NCI-H446 treated with DMSO at 0.1 percent for 48 hours (cell line): ENCODE measurements at regions not wholly inside any gene's neighbourhood (a gene's known extent, or its start where the extent isn't known, plus 50 kb on each side); places are given as distances from the start of the nearest gene placed in this dataset.

ENCODE experiments used
- DNase-seq: peaks from one replicate; lab custom pipeline; 2025; lab: John Stamatoyannopoulos, UW

DNA sequence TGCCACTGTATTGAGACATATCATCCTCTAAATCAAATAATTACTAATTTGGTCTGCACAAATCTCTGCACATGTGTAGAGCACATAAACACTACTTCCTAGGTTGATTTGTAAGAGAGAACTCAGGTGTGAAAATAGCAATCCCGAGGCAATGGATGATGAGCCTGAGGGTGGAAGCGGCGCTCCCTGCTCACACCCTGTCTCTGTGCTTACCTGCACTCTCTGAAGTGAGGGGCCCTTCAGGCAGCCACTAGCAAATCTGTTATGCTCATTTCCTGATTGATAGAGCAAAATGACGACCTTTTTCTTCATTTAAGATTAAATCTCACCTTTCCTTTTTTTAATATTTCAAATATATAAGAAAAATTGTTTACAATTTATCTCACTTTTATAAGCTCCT lies 1995.7 kb upstream of the AGA start:
- no peak for DNase-seq

- DNase-seq: no peak
These were observed 1999.4 kb upstream of the AGA start for GRCh38 chr4:179441596-179441995.

DNA sequence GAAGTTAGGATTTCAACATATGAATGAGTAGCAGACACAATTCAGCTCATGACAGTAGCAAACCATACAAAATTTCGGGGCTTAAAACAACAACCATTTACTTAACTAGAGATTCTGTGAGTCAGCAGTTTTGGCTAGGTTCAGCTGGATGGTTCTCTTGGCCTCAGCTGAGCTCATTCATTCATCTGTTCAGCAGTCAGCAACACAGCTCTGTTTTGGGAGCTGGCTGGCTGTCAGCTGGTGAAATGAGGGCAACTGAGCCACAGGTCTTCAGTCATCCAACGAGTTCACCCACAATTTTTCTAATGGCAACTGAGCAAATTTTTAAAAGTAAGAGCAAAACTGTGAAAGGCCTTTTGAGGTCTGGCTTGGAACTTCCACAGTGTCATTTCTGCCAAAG lies 2005.1 kb upstream of the AGA start:
- DNase-seq: no peak

DNA sequence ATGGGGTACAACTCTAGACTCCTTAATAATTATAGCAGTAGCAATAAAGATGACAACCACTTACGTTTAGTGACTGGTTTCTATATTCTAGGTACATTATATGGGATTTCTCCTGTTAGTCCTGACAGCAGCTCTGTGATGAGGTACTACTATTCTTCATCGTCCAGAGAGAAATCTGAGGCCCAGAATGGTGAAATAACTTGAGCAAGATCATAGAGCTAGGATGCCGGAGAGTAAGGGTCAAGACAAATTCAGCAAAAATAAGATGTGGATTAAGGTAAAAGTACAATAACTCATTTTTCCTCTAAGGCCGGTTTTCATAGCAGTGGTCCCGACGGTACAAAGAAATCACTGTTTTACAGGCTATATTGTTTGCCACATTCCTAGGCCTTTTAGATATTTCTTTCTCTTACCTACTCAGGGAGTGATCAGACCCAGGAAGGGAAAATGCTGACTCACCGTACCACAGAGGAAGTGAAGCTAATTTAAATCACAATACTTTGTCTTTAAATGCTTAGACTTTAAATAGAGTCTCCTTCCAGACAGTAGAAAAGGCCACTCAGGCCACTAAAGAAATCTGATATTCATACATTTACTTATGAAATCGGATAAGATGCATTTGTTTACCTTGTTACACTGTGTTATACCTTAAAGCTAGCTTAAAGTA lies 2023.0 kb upstream of the AGA start:
- DNase-seq: no peak

DNA sequence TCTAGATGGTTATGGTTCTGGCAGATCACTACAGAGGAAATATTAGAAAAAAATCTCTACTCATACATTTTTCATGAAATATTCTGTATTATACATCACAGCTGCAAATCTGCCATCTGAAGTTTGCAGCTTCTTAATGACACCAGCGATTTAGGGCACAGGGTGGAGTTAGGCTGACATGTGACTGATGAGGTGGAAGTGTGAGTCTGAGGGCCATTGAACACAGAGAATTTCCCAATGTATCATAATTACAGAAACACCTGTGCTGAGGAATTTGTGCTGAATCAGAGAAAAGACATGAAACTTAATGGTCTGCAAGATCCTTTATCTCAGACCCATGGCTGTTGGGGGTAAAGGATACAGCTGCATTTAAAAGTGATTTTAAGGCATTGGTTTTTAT lies 2025.6 kb upstream of the AGA start:
- no peak for DNase-seq

GRCh38 chr4:179472164-179472563 lies 2029.9 kb upstream of the AGA start:
- DNase-seq: no peak

GRCh38 chr4:179478608-179479007 lies 2036.4 kb upstream of the AGA start:
- no peak for DNase-seq

GRCh38 chr4:179485781-179486180 lies 2043.5 kb upstream of the AGA start:
- DNase-seq: no peak

DNA sequence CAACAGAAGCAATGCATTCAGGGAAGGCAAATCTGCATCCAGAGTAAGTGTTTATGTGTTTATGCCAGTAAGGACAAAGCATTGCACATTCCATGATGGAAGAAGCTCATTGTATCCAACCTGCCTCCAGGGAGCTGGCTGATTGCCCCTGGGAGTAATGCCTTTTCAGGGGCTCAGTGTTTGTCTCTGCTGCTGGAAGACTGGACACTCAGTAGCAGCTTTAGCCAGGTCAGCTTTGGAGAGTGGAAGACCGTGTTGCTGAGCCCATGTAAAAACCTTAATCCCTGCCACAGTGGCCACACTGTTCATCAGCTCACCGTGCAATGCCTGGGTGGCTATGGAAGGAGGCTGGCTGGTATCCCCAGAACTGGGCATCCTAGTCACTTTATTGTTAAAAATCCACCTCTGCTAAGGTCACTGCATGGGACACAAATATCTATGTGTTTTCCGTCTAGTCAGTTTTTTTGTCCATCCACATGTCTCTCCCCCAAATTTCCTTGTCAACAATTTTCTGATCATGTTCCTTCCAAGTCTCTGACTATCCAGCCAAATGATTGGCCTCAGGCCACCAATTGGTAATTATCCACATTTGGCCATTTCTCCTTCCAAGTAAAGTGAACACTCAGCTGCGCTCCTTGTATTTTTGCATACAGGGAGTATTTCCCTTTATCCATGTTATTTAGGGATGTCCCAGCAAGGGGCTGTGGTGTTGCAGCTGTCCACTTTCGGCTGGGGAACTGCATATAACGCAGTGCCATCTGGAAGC lies 2044.5 kb upstream of the AGA start:
- DNase-seq: no peak

DNA sequence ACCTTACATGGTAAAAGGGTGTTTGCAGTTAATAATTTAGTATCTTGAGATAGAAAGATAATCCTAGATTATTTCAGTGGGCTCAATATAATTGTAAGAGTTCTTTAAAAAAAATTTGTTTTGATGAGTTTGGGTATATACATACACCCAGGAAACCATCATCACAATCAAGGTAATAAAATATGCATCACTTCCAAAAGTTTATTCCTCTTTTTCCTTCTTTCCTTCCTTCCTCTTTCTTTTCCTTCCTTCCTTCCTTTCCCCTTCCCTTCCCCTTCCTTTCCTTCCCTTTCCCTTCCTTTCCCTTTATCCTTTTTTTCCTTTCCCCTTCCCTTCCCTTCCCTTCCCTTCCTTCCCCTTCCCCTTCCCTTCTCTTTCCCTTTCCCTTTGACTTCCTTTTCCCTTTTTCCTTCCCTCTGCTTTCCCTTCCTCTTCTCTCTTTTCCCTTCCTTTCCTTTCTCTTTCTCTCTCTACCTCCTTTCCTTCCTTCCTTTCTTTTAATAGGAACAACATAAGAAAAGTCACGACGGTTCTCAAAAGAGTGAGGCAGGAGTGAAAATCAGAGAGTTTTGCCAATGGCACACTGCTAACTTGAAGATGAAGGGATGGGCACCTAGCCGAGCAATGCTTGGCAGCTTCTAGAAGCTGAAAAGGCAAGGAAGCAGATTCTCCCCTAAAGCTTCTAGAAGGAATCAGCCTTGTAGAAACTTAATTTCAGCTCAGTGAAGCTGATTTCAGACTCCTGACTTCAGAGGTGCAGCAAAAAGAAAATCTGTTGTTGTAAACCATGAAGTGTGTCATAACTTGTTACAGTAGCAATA lies 2050.2 kb upstream of the AGA start:
- no peak for DNase-seq

GRCh38 chr4:179503976-179504375 lies 2061.7 kb upstream of the AGA start:
- no peak for DNase-seq

- DNase-seq: no peak
These were observed 2067.3 kb upstream of the AGA start for GRCh38 chr4:179509489-179509888.

DNA sequence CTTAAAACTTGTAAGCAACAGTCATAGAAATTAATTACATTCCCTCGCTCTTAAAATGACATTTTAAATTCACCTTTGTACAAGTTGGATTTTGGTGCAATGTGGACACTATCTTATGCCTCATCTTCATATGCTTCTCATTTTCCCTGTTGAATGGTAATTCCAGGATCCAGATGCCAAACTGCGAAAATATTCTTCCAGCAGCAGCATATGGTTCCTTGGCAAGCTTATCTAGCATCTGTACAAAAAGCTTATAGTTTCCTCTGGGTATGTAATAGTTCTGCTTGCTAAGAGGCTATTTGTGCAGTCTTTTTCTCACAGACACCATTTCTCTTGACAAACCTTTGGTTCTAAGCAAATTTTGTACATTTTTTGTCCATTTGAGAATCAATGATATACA lies 2079.7 kb upstream of the AGA start:
- DNase-seq: no peak

GRCh38 chr4:179530958-179531357 lies 2088.7 kb upstream of the AGA start:
- no peak for DNase-seq

- no peak for DNase-seq
These were observed 2094.5 kb upstream of the AGA start for GRCh38 chr4:179536694-179537093.

DNA sequence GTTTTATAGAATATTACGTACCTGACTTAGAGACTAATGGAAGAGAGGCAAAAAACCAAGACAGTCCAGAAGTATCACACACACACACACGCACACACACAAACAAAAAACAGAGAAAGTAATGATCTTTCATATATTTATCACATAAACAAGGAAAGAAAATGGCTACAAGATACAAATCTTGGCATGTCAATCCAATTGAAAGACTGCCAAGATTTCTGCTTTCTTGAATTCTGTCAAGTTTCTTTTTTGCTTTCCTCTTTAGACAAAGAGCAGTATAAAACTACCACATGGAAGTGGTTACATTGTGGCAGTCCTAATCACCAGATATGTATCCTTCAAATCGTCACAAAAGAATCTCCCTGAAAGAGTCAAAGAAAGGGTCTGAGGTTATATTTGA lies 2097.4 kb upstream of the AGA start:
- no peak for DNase-seq

DNA sequence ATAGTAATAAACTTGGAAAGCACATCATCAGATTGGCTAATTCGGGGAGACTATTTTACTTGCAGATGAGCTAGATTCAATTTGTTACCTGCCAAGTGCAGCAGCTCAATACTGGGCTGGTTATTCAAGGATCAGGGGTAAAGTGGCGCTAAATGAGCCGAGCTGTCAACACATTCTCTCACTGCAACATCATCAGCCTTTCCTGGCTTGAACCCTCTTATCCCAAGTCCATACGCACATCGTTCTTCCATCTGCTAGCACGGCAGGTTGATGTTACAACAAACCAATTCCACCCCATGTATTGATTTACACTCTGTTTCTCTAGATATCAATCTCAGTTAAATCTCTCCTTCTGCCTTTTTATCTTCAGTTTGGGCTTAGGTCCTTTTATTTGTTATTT lies 2101.5 kb upstream of the AGA start:
- DNase-seq: no peak

GRCh38 chr4:179544496-179544895 lies 2102.3 kb upstream of the AGA start:
- DNase-seq: no peak

- no peak for DNase-seq
These were observed 2109.9 kb upstream of the AGA start for GRCh38 chr4:179552131-179552530.

- DNase-seq: no peak
These were observed 2121.5 kb upstream of the AGA start for GRCh38 chr4:179563741-179564140.

DNA sequence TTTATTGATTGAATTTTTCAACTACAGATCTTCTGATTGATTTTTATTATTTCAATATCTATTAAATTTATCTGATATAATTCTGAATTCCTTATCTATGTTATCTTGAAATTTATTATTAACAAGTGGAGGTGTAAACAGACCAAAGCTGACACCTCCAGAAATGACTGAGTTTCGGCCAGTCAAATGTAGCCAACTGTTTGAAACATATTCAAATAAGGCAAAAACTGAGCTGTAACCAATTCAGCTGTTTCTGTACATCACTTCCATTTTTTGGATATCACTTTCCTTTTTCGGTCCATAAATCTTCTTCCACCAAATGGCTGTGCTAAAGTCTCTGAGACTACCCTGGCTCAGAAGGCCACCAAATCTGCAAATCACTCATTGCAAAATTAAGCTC lies 2127.3 kb upstream of the AGA start:
- no peak for DNase-seq

DNA sequence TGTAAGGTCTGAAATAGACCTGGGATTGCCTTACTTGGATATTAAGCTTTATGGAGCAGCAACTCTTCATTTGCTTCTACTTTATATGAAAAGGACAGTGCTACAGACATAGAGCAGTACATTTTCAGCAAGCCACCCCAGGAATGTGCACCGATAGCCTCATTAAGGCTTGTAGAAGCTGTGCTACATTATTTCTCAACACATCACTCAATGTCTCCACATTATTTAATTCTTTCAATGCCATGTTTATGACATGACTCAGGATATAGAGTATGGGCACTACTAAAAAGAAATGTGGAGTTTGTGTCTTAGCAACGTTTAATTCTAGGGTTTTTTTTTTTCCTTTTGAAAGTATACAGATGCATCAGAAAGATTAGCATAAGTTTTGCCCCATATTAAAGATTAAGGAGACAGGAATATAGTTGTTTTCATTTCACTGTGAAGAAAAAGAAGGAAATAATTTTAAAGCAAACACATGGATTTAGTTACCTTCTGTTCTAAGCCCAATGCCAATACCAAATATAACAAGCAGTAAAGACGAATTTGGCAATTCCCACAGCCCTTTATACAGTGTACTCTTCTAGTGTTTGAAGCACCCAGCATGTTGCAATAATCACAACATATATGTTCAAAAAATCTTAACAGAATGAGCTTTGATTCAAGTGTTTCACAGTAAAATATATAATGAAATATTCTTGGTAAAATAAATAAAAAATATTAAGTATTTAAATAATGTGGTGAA lies 2140.1 kb upstream of the AGA start:
- DNase-seq: no peak
